ENCODE measurements at regions not wholly inside any gene's neighbourhood (a gene's known extent, or its start where the extent isn't known, plus 50 kb on each side); places are given as distances from the start of the nearest gene placed in this dataset.
"Not testable (repeated sequence)": the region's sequence is repeated elsewhere in the genome, so short reads cannot be mapped to it uniquely, and the experiment has no call there.

DNA sequence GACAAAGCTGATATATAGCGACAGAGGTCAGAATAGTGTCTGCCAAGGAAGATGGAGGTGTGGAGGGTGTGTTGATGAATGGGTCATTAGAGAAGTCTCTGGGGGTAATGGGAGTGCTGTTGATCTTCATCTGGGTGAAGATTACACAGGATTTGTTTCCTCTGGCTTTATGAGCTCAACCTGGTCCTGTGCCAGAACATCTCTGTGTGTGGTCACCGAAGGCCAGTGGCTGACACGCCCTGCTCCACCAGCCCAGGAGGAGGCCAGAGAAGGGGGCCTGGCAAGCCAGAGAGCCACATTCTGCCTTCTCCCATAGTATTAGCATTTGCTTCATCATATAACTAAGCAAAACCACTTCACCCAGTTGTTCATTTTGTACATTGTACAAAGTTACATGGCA is 121.1 kb downstream of the ZNF621 start:
- DNase-seq (ENCODE audit: low spot score), result no peak

DNA sequence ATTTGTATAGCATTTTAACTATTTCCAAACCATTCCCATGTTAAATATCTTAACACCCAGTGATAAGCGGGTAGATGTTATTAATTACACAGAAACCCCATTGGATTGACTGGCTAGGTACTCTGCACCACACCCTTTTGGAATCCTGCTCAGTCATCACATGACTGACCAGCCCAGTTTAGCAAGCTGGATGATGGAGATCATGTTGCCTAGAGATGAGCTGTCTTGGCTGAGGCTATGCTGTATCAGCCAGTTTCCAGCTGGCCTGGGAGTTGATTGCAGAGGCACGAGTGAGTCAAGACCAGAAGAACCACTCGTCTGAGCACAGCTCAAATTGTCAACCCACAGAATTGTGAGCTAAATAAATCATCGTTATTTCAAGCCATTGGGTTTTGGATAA is 124.6 kb downstream of the ZNF621 start:
- DNase-seq (ENCODE audit: low spot score), result no peak

DNA sequence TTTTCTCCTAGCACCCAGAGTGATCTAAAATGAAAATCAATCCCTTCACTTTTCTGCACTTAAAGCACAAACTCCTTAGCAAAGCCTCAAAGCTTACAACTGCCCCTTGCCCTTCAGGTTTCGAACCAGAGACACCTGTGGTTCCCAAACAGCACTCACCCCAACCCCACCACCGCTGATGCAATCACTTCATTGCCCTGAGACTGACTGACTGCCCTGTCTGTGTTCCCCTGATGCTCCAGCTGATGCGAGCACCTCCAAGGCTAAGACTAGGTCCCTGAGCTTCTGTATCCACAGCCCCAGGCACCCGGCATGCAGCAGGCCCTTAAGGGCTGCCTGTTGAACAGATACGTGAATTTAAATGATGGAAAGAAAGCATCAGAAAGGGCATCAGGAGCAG is 127.3 kb downstream of the ZNF621 start:
- DNase-seq (ENCODE audit: low spot score), result no peak

DNA sequence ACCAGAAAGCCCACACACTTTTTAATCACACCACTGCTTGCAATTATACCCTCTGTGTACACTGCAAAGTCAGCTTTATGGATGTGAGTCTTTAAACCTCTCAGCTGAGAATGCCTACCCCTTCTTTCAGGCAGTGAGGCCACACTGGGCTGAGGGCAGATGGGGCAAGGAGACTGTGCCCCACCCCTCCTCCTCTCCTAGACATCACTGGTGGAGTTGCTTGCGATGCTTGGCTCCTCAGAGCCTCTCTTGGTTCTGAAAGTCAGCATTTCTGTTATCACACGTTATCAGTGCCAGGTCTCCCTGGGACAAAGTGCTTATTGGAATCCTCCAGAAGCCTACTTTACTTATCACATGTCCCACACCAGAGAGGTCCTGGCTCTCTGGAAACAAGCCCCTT is 128.2 kb downstream of the ZNF621 start:
- DNase-seq (ENCODE audit: low spot score), result no peak

DNA sequence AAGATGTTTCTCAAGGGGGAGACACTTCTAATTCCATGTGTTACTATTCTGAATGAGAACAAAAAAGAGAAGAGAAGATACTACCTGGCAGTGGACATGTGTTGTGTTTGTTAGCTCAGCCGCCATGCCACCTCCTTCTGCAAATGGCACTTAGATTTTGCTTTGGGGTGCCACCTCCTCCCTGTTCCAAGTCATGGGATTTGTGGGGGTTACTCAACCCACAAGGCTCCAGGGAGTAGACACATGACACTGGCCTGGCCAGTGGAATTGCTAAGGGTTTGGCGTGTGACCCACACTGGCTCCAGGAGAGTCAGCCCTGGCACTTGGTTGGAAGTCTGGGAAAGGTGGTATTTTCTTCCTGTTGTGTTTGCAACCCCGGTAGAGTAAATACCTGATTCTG is 129.1 kb downstream of the ZNF621 start:
- DNase-seq (ENCODE audit: low spot score), result no peak

DNA sequence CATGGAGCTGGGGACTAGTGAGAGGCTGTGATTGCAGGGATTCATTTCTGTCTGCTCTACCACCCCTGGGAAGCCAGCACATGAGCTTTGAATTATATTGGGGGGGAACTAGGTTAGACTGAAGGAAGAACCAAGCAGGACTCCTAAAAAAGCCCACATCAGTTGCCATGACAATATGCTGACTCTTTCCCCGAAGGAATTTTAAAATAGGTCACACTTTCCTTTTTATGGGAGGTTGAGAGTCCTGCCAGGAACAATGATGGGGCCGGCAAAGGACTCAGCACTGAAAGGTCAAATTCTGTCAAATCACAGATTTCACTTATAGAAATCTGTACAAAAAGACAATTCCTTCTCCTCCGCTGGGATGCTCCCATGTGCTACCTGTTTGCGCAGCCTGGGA is 130.8 kb downstream of the ZNF621 start:
- no peak for DNase-seq (ENCODE audit: low spot score)

DNA sequence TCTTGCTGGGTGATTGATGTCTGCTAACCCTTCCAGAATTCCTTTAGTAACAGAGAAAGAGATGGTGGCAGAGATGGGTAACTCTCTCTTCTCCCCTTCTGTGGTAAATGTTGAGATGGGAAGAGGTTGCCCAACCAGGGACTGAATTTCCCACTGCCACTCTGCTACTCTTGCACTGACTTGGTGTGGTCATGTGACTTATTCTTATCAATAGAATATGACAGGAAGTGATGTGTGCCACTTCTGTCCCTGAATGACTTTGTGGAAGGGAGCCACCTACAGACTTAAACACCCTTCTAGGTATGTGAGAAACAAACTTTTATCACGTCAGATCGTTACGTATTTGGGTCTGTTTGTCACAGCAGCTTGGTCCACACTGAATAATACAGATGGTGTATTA is 132.9 kb downstream of the ZNF621 start:
- DNase-seq (ENCODE audit: low spot score), result no peak

DNA sequence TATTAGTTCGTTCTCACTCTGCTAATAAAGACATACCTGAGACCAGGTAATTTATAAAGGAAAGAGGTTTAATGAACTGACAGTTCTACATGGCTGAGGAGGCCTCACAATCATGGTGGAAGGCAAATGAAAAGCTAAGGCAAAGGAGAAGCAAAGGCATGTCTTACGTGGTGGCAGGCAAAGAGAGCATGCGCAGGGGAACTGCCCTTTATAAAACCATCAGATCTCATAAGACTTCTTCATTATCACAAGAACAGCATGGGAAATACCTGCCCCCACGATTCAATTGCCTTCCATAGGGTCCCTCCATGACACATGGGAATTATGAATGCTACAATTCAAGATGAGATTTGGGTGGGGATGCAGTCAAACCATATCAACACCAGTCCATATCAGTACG is 133.5 kb downstream of the ZNF621 start:
- no peak for DNase-seq (ENCODE audit: low spot score)

DNA sequence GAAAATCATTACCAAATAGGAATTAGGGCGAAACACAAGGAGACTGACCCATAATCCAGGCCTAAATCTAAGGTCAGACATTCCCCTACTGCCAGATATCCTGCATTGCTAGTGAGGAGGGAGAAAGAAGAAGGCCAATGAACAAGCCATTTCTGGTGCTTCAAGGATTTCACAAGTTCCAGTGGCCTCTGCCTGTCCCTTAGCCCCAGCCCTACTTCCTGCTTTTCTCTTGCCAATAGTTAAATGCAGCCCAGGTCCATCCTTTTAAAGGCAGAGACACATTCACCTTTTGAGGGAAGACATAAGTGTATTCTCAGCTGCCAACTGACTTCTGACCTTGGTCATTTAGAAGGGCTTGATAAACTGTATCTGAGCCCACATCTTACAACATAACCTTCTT is 135.8 kb downstream of the ZNF621 start:
- DNase-seq (ENCODE audit: low spot score), result no peak

DNA sequence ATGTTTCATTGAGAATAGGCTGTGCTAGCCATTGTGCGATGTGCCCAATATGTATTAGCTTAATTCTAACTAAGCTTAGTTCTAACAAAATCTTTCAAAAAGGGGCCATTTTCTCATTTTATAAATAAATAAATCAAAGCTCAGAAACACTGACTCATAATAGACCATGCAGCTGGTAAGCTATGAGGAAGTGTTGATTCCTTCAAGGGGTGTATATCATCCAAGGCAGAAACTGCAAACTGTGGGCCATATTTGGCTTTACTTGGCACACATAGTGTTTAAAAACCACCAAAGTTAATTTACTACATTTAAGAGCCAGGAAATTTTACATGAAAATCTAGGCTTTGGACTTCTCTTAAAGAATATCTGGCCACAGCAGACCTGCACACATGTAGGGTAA is 136.5 kb downstream of the ZNF621 start:
- no peak for DNase-seq (ENCODE audit: low spot score)

DNA sequence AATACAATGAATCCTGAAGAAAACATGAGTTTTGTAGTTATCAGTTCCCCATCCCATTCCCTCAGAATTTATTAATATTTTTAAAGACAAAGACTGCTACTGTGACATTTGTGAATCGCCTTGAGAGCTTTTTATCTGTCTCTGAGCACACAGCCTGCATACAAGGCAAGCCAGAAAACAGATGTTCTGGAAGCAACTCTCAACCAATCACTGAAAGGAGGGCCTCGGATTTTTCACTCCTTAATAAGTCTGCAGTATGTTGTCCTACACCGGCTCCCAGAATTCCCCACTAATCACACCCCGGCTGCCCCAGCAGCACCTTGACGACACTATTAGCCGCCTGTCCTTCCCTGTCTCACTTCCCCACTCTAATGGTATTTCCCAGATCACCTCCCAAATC is 138.5 kb downstream of the ZNF621 start:
- DNase-seq (ENCODE audit: low spot score), result no peak

DNA sequence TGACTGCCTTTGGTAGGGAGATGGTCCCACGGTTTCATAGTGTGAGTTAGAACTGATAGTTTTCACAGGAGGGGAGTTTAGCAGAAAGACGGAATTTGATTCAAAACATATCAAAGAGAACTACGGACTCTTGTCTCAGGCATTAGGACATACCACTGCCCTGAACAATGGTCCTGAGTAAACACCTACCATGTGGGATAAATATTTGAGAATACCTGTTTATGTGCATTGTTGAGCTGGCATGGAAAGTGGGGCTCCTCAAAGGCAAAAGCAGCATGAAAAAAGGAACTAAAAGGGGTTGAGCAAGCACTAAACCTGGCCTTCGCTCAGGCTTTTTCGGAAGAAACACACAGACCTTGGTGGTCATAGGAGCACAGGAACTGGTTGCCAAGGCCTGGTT is 144.4 kb downstream of the ZNF621 start:
- no peak for DNase-seq (ENCODE audit: low spot score)

DNA sequence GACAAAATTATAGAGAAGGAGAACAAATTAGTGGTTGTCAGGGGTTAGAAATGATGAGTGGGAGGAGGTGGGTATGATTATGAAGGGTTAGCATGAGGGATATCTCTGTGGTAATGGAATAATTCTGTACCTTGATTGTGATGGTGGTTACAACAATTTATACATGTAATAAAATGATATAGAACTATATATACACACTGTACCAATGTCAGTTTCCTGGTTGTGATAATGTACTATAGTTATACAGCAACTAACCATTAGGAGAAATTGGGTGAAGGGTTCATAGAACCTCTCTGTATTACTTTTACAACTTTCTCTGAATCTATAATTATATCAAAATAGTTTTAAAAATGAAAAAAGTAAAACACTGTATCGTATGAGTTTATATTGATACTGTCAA is 148.1 kb downstream of the ZNF621 start:
- no peak for DNase-seq (ENCODE audit: low spot score)

DNA sequence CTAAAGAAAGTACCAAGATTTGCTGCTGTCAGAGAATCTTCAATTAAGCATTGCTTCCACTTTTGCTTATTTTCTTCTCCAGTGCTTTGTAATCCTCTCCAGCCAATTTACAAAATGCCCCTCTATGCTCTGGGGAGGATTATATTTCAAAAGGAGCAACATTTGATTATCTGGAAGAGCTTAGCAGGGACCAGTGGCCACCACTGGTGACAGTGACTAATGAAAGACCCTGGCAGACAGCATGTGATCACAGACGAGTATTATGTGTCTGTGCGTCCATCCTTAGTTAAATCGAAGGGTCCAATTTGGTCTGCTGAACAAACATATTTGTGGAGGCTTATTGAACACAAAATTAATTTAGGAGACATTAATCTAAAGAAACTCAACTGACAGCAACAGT is 152.6 kb downstream of the ZNF621 start:
- no peak for DNase-seq (ENCODE audit: low spot score)

DNA sequence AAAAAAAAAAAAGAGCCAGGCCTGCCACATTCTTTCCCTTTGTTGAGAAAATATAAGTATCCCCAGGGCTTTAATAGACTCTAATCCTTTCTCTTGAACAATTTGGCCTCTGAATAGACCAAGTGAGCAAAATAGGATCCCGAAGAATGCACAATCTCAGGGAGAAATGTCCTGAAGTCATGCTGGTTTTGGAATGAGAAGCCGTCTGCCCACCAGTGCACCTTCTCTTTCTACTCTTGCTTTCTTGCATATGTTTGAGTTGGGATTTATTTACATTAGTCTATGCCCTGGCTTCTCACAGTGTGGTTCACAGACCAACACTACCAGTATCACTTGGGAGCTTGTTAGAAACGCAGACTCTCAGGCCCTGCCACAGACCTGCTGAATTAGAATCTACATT is 153.0 kb downstream of the ZNF621 start:
- DNase-seq (ENCODE audit: low spot score), result no peak

DNA sequence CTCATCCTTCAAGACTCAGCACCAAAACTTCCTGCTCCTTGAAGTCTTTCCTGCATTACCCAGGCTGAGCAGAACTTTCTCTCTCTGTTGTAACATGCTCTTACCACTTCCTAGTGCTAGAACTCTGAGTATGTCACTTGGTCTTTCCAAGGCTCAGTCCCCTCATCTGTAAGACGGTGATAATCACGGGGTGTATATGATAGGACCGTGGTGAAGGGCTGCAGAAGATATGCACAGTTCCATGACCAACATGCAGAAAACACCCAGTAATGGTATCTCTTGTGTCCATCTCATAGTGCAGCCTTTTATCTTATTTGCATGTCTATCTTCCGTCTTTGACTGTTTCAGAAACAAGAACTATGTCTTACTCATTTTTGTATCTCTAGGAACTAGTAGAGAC is 154.5 kb downstream of the ZNF621 start:
- DNase-seq (ENCODE audit: low spot score), result no peak

DNA sequence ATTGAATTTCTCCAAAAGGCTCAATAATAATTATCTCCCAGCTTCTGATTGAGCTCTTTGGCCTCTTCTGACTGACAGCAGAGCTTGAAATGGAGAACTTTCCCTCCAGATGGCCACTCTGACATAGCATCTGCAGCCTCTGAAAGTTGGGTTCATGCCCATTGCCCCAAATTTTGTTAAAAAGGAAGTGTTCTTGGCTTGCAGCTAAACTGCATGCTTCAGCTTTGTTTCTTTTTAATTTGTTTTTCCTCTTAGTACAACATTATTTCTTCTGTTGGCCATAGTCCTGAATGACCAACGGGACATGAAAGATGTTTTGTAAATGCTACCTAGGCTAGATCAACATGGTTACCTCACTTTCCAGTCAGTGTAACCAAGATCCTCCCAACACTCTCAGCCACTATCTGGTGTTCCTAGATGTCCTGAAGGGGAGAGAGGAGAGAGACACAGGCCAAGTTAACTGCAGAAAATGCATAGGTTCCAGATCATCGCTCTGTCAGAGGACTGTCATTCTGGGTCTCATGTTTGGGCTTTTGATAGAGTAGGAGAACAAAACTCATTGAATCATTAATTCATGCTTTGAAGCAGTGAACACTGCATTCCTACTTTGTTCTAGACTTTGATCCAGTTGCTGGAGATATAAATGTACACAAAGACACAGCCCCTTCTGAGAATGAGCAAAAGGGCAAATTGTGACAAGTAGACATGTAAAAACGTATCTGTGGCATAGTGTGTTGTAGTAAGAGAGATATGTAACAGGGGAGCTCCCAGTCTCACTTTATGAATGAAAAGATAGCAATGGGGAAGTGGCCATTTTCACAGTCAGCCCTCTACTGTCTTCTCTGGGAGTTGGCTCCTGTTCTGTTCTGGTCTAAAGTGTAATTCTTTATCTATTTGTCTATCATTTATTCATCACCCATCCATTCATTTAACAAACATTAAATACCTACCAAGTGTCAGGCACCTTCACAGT is 156.2 kb downstream of the ZNF621 start:
- DNase-seq (ENCODE audit: low spot score), result no peak

DNA sequence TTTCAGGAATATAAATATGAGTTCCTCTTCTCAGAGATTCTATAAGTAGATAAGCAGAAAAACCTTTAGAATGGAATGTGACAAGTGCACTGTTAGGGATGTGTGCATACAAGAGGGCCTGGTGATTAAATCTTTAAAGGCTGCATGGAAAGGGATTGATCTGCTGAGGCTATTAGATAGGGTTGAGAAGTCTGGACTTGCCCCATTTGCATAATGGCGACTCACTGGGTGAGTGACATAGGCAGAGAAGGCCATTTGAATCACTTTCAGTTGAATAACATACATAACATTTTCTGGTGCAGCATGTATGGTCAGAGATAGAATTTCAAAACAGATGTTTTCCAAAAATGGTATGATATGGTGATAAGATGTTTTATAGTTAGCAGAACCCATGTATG is 156.9 kb downstream of the ZNF621 start:
- no peak for DNase-seq (ENCODE audit: low spot score)

DNA sequence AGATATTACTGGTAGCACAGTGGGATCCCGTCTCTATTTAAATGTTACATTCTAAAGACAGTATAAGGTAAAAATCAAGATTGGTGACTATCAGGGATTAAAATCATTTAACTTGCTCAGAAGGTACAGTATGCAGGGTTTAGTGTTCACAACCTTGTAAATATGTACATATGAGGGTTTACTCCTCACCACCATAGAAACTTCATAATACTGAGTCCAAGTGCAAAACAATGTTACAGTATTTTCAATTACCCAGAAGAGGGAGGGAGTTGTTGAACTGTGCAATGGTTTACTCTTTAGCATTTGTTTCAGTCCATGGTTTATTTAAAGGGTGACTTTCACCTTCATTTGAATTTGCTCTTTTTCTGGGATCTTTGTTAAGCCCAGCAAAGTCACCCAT is 165.1 kb downstream of the ZNF621 start:
- no peak for DNase-seq (ENCODE audit: low spot score)

DNA sequence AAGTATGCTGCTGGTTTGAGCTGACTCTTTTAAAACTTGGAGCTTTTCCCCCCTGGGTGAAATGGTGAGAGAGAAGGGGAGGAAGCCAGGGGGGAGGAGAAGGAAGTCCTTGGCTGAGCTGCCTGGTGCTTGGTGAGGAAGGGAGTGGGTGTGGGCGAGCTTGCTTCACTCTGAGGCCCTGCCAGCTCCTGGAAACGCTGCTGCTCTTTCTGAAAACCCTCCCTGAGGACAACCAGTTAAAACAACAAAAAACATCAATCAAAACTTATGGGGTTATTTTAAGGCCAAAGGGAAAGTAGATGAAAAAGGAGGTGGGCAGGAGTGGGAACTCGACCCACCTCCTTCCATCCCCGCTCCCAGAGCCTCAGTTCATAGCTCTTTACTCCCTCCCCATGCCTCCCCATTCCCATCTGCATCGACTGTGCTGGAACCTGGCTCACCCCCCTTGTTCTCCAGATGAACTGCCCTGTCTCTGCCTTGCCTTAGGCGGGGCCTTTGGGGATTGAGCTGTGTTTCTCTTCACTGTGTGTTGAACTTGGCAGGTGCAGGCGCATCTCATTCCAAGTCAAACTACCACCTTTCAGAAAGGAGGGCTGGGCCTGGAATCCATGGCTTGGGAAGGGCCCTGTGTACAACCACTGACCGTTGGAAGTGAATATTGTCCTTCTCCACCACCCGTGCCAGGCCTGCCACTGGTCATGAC is 166.1 kb downstream of the ZNF621 start:
- DNase-seq (ENCODE audit: low spot score), result no peak

DNA sequence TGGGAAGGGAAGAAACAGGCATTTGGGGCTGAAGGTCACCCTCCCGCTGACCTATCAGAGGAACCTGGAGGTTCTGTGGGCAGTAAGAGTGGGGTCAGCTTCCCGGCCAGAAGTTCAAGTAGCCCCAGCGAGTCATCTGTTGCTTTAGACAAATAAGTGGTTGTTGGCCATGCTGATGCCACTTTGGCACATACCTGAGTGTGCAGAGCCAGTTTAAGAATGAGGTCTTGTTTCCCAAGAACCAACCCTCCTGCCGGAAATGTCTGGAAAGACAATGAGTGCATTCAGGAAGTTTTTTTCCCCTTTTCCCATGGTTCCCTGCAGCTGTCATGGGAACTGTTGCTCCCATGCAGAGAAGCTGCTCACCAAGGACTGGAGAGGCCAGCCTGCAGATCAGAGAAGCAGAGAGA is 166.7 kb downstream of the ZNF621 start:
- DNase-seq (ENCODE audit: low spot score), result no peak

DNA sequence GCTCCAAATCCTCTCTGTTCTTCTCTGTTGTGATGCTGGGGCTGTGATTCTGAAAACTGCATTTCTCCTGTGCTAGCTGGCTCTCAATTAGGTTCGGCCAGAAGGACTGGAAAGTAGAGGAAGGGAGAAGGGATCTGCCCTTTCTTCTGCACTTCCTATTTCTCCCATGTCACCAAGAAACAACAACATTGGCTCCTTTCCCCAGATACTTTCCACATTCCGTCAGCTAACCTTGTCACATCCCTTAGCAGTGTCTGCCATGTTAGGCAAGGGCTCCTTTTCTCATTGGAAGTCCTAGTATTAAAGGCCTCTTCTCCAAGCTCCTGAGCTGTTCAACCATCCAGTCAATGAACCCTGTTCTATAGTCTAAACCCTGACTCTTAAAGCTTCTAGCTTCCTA is 171.1 kb downstream of the ZNF621 start:
- DNase-seq (ENCODE audit: low spot score), result no peak

DNA sequence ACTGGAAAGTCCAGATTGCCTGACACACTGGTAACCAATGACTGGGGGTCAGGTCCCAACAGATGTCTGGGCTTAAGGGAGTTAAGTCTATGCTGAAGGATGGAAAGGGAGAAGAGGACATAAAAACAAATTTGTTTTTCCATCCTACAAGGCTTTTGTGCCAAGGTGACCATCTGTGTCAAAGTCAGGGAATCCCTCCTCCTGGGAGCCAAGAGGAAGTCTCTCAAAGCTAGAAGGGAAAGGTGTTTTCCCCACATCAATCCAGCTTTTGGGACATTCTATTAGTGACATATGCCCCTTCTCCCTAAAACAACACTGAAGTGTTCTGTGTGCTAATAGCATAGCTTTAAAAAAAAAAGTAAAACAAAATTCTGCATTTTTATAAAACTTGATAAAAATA is 173.9 kb downstream of the ZNF621 start:
- not testable (repeated sequence) for DNase-seq (ENCODE audit: low spot score)

All from activated CD4-positive, alpha-beta T cell treated with anti-CD3 and anti-CD28 coated beads, Interleukin-2, Interleukin-4, amounts not matched to agents 100 ng/mL and 50 ng/mL, durations not matched to agents 16 hours and 8 hours (primary cell).